PC-9 (cell line): ENCODE measurements at regions not wholly inside any gene's neighbourhood (a gene's known extent, or its start where the extent isn't known, plus 50 kb on each side); places are given as distances from the start of the nearest gene placed in this dataset.

Experiments used
- BruUV-seq: library from RNA; stranded (reverse); fragments of 400-500 nt; replicated peaks from 2 replicates; lab custom pipeline; 2021; lab: Mats Ljungman, UMichigan
- CTCF ChIA-PET: fragments of 300-600 bp; sonication (Branson Sonifier 250); formaldehyde crosslinking; loops from one replicate; lab custom pipeline; 2022; ENCODE audit warnings: antibody characterized with exemption; lab: Charles Lee
- POLR2A ChIA-PET: fragments of 300-600 bp; sonication (Branson Sonifier 250); formaldehyde crosslinking; loops from one replicate; lab custom pipeline; 2022; ENCODE audit warnings: antibody characterized with exemption; ENCODE audit not compliant: unreplicated experiment; lab: Charles Lee
- DNase-seq, 2 experiments: peaks; one replicate each; pipeline versions ENCODE4 v3.0.0 to v3.0.0-alpha.2; 2015 to 2022; ENCODE audit warnings: mixed read lengths in 1 of 2
- H2AFZ ChIP-seq: fragments of 200-600 bp; sonication (generic); 2 replicates; pipeline ENCODE4 v1.8.1; 2017; ENCODE audit warnings: antibody characterized with exemption
- H3F3A ChIP-seq: fragments of 200-600 bp; sonication (generic); 2 replicates; pipeline ENCODE4 v1.8.1; 2017; ENCODE audit warnings: antibody characterized with exemption, mild to moderate bottlenecking, low read depth; ENCODE audit not compliant: insufficient read depth
- H3K27ac ChIP-seq: fragments of 200-600 bp; sonication (generic); 2 replicates; pipeline ENCODE4 v1.6.1; 2016; ENCODE audit warnings: mixed run types
- H3K27me3 ChIP-seq: fragments of 200-600 bp; sonication (generic); 2 replicates; pipeline ENCODE4 v1.6.1; 2016; ENCODE audit warnings: low read depth, mixed run types; ENCODE audit not compliant: insufficient read depth
- H3K36me3 ChIP-seq: fragments of 200-600 bp; sonication (generic); 2 replicates; pipeline ENCODE4 v1.6.1; 2016; ENCODE audit warnings: low read depth, mixed run types
- H3K4me1 ChIP-seq: fragments of 200-600 bp; sonication (generic); replicated peaks from 2 replicates; pipeline ENCODE4 v1.6.1; 2016; ENCODE audit warnings: mixed run types; ENCODE audit not compliant: insufficient read depth
- H3K4me2 ChIP-seq: fragments of 200-600 bp; sonication (generic); 2 replicates; pipeline ENCODE4 v1.6.1; 2017; ENCODE audit warnings: mixed run types
- H3K4me3 ChIP-seq: fragments of 200-600 bp; sonication (generic); 2 replicates; pipeline ENCODE4 v1.6.1; 2016; ENCODE audit warnings: mixed run types
- H3K79me2 ChIP-seq: fragments of 200-600 bp; sonication (generic); 2 replicates; pipeline ENCODE4 v1.6.1; 2017; ENCODE audit warnings: low read depth, mixed run types
- H3K9me2 ChIP-seq: fragments of 200-600 bp; sonication (generic); 2 replicates; pipeline ENCODE4 v1.8.1; 2017; ENCODE audit warnings: mild to moderate bottlenecking; ENCODE audit not compliant: insufficient read depth
- H3K9me3 ChIP-seq: fragments of 200-600 bp; sonication (generic); 2 replicates; pipeline ENCODE4 v1.8.1; 2016; ENCODE audit warnings: low read depth; ENCODE audit not compliant: insufficient read depth
- H4K20me1 ChIP-seq: fragments of 200-600 bp; sonication (generic); 2 replicates; pipeline ENCODE4 v1.8.1; 2017; ENCODE audit not compliant: insufficient read depth
- CTCF ChIP-seq: fragments of 200-600 bp; sonication (generic); conservative IDR thresholded peaks from 2 replicates; pipeline ENCODE4 v1.6.1; 2017; ENCODE audit warnings: mixed run types, antibody characterized with exemption, mild to moderate bottlenecking, moderate library complexity
- EZH2 ChIP-seq: fragments of 200-600 bp; sonication (generic); IDR thresholded peaks from 2 replicates; pipeline ENCODE4 v1.8.0; 2017; ENCODE audit warnings: antibody characterized with exemption, low read depth
- intact Hi-C: fragments of 100-400 bp; cut with micrococcal nuclease; formaldehyde crosslinking; loops from one replicate; pipeline ENCODE4 v1.10.0; 2022; ENCODE audit not compliant: unreplicated experiment

DNA sequence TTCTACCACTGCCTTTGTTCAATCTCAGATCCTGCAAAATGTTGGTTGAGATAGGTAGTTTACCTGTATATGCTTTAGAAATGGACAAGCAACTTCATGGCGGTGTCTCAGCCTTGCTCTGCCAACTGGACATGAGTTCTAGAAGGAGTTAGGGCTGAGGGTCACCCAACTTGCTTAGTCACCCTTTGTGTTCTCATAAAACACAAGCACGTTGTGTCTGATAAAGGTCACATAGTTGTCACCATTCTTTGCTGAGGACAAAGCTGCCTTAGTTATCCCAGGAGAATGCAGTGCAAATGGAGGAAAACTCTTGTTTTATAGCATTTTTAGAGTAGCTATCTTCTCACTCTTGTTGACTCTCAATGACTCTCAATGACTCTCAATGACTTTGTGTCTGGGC is 218.4 kb upstream of the TMTC4 start:
- Histone ChIP-seq H3K4me3 (no peak overlapping the region), H3K9me2 (no peaks in the 10 kb centered on the region), H3K27ac (no peak overlapping the region), H3K4me2 (no peak overlapping the region), H2AFZ (no peak overlapping the region), H3K4me1 (no peaks in the 10 kb centered on the region), H3K79me2 (no peaks in the 10 kb centered on the region), H3K9me3 (no peaks in the 10 kb centered on the region), H4K20me1 (no peaks in the 10 kb centered on the region), H3K27me3 (no peaks in the 10 kb centered on the region), H3K36me3 (no peaks in the 10 kb centered on the region), H3F3A (no peaks in the 10 kb centered on the region)
- ChIA-PET CTCF (no interaction called here), POLR2A (no interaction called here)
- no peak for TF ChIP-seq EZH2
- TF ChIP-seq CTCF: no peak
- intact Hi-C loops: no loop called here
- DNase-seq: no peak
- no TSS peak for BruUV-seq

GRCh38 chr13:100890645-100891044 is 216.1 kb upstream of the TMTC4 start:
- H4K20me1 ChIP-seq: no peaks in the 10 kb centered on the region
- CTCF ChIA-PET: no interaction called here
- H3K27ac ChIP-seq: no peak overlapping the region
- TF ChIP-seq EZH2 (no peak), CTCF (no peak)
- intact Hi-C loops: no loop called here
- H3K36me3 ChIP-seq: no peaks in the 10 kb centered on the region
- H3K4me2 ChIP-seq: no peak overlapping the region
- no peaks in the 10 kb centered on the region for H3K79me2 ChIP-seq
- no peaks in the 10 kb centered on the region for H3K9me2 ChIP-seq
- DNase-seq: no peak
- no peaks in the 10 kb centered on the region for H3K4me1 ChIP-seq
- no peaks in the 10 kb centered on the region for H3K27me3 ChIP-seq
- no peaks in the 10 kb centered on the region for H3K9me3 ChIP-seq
- H2AFZ ChIP-seq: no peak overlapping the region
- BruUV-seq: no TSS peak
- H3K4me3 ChIP-seq: no peak overlapping the region
- POLR2A ChIA-PET: no interaction called here
- H3F3A ChIP-seq: no peaks in the 10 kb centered on the region

- H4K20me1 ChIP-seq: no peaks in the 10 kb centered on the region
- no peaks in the 10 kb centered on the region for H3K9me2 ChIP-seq
- H3K4me3 ChIP-seq: no peak overlapping the region
- no peaks in the 10 kb centered on the region for H3K79me2 ChIP-seq
- no peak overlapping the region for H3K27ac ChIP-seq
- H3K9me3 ChIP-seq: no peaks in the 10 kb centered on the region
- BruUV-seq: no TSS peak
- peak in 1 of 2 experiments; percentile 42 for DNase-seq
- H2AFZ ChIP-seq: no peak overlapping the region
- ChIA-PET POLR2A (no interaction called here), CTCF (no interaction called here)
- H3K4me2 ChIP-seq: no peak overlapping the region
- no peaks in the 10 kb centered on the region for H3K4me1 ChIP-seq
- peaks cover 28% of the 10 kb centered on the region for H3K27me3 ChIP-seq
- no peaks in the 10 kb centered on the region for H3K36me3 ChIP-seq
- H3F3A ChIP-seq: no peaks in the 10 kb centered on the region
- intact Hi-C loops: no loop called here
- TF ChIP-seq EZH2 (no peak), CTCF (no peak)
Observed at GRCh38 chr13:100887729-100888151, 213.1 kb upstream of the TMTC4 start.
